HG03060 (cell line): ENCODE measurements at regions not wholly inside any gene's neighbourhood (a gene's known extent, or its start where the extent isn't known, plus 50 kb on each side); places are given as distances from the start of the nearest gene placed in this dataset.
"Not testable (repeated sequence)": the region's sequence is repeated elsewhere in the genome, so short reads cannot be mapped to it uniquely, and the experiment has no call there.

Experiments used
- ATAC-seq: cut with Tn5 transposase; IDR thresholded peaks from one replicate; pipeline ENCODE4 v1.9.1; 2021; ENCODE audit warnings: low read depth, moderate number of reproducible peaks; ENCODE audit not compliant: unreplicated experiment

DNA sequence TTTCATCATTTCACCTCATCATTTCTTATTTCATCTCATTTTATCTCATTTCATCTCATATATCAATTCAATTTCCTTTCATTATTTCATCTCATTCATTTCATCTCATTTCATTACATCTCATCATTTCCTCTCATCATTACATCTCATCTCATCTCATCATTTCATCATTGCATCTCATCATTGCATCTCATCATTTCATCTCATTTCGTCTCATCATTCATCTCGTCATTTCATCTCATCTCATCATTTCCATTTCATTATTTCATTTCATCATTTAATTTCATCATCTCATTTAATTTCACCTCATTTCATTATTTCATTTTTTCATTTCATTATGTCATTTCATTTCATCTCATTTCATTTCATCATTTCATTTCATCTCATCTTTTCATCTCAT, 168.5 kb upstream of the FAM72C start:
- not testable (repeated sequence) for ATAC-seq

DNA sequence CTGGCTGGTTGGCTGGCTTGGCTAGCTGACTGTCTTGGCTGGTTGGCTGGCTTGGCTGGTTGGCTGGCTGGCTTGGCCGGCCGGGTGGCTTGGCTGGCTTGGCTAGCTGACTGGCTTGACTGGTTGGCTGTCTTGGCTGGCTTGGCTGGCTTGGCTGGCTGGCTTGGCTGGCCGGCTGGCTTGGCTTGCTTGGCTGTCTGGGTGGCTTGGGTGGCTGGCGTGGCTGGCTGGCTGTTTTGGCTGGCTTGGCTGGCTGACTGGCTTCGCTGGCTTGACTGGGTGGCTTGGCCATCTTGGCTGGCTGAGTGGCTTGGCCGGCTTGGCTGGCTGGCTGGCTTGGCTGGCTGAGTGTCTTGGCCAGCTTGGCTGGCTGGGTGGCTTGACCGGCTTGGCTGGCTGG, 133.2 kb upstream of the FAM72C start:
- ATAC-seq = not testable (repeated sequence)

DNA sequence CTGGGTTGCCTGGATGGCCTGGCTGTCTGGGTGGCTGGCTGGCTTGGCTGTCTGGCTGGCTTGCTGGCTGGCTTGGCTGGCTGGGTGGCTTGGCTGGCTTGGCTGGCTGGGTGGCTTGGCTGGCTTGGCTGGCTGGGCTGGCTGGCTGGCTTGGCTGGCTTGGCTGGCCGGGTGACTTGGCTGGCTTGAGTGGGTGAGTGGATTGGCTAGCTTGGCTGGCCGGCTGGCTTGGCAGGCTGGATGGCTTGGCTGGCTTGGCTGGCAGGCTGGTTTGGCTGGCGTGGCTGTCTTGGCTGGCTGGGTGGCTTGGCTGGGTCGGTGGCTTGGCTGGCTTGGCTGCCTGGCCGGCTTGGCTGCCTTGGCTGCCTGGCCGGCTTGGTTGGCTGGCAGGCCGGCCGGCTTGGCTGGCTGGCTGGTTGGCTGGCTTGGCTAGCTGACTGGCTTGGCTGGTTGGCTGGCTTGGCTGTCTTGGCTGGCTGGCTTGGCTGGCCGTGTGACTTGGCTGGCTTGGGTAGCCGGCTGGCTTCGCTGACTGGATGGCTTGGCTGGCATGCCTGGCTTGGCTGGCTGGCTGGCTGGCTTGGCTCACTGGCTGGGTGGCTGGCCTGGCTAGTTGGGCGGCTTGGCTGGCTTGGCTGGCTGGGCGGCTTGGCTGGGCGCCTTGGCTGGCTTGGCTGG, 132.4 kb upstream of the FAM72C start:
- not testable (repeated sequence) for ATAC-seq

DNA sequence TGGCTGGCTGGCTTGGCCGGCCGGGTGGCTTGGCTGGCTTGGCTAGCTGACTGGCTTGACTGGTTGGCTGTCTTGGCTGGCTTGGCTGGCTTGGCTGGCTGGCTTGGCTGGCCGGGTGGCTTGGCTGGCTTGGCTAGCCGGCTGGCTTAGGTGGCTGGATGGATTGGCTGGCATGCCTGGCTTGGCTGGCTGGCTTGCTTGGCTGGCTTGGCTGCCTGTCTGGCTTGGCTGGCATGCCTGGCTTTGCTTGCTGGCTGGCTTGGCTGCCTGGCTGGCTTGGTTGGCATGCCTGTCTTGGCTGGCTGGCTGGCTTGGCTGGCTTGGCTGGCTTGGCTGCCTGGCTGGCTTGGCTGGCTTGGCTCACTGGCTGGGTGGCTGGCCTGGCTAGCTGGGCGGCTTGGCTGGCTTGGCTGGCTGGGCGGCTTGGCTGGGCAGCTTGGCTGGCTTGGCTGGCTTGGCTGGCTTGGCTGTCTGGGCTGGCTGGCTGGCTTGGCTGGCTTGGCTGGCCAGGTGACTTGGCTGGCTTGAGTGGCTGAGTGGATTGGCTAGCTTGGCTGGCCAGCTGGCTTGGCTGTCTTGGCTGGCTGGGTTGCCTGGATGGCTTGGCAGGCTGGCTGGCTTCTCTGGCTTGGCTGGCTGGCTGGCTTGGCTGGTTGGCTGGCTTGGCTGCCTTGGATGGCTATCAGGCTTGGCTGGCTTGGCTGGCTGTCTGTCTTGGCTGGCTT, 131.5 kb upstream of the FAM72C start:
- ATAC-seq = not testable (repeated sequence)

DNA sequence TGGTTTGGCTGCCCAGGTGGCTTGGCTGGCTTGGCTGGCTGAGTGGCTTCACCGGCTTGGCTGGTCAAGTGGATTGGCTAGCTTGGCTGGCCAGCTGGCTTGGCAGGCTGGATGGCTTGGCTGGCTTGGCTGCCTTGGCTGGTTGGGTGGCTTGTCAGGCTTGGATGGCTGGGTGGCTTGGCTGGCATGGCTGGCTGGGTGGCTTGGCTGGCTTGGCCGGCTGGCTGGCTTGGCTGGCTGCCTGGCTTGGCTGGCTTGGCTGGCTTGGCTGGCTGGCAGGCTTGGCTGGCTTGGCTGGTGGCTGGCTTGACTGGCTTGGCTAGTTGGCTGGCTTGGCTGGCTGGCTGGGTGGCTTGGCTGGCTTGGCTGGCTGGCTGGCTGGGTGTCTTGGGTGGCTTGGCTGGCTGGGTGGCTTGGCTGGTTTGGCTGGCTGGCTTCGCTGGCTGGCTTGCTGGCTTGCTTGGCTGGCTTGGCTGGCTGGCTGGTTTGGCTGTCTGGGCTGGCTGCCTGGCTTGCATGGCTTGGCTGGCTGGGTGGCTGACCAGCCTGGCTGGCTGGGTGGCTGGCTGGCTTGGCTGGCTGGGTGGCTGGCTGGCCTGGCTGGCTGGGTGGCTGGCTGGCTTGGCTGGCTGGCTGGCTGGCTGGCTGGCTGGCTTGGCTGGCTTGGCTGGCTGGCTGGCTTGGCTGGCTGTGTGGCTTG, 130.4 kb upstream of the FAM72C start:
- not testable (repeated sequence) for ATAC-seq

DNA sequence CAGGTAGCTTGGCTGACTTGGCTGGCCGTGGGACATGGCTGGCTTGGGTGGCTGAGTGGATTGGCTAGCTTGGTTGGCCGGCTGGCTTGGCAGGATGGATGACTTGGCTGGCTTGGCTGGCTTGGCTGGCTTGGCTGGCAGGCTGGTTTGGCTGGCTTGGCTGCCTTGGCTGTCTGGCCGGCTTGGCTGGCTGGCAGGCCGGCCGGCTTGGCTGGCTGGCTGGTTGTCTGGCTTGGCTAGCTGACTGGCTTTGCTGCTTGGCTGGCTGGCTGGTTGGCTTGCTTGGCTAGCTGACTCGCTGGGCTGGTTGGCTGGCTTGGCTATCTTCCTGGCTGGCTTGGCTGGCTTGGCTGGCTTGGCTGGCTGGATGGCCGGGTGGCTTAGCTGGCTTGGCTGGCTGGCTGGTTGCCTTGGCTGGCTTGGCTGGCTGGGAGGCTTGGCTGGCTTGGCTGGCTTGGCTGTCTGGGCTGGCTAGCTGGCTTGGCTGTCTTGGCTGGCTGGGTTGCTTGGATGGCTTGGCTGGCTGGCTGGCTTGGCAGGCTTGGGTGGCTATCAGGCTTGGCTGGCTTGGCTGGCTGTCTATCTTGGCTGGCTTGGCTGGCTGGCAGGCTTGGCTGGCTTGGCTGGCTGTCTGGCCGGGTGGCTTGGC, 129.7 kb upstream of the FAM72C start:
- no peak for ATAC-seq

DNA sequence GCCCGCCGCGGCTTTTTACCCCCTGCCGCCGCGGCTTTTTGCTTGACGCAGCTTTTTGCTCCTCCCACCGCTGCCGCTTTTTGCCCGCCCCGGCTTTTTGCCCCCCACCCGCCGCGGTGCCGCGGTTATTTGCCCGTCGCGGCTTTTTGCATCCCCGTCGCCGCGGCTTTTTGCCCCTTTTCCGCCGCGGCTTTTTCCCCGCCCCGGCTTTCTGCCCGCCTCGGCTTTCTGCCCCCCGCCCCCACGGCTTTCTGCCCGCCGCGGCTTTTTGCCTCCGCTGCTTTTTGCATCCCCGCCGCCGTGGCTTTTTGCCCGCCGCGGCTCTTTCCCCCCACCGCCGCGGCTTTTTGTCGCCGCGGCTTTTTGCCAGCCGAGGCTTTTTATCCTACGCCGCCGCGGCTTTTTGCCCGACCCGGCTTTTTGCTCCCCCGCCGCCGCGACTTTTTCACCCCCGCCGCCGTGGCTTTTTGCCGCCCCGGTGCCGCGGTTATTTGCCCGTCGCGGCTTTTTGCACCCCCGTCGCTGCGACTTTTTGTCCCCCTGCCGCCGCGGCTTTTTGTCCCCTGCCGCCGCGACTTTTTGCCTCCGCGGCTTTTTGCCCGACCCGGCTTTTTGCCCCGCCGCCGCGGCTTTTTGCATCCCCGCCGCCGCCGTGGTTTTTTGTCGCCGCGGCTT, 105.5 kb upstream of the FAM72C start:
- ATAC-seq = not testable (repeated sequence)

DNA sequence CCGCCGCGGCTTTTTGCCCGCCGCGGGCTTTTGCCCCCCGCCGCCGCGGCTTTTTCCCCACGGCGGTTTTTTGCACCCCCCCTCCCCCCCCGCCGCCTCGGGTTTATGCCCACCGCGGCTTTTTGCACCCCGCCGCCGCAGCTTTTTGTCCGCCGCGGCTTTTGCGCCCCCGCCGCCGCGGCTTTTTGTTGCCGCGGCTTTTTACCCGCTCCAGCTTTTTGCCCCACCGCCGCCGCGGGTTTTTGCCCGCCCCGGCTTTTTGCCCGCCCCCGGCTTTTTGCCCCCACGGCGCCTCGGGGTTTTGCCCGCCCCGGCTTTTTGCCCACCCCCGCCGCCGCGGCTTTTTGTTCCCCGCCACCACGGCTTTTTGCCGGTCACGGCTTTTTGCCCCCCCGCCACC, 104.9 kb upstream of the FAM72C start:
- ATAC-seq = not testable (repeated sequence)

DNA sequence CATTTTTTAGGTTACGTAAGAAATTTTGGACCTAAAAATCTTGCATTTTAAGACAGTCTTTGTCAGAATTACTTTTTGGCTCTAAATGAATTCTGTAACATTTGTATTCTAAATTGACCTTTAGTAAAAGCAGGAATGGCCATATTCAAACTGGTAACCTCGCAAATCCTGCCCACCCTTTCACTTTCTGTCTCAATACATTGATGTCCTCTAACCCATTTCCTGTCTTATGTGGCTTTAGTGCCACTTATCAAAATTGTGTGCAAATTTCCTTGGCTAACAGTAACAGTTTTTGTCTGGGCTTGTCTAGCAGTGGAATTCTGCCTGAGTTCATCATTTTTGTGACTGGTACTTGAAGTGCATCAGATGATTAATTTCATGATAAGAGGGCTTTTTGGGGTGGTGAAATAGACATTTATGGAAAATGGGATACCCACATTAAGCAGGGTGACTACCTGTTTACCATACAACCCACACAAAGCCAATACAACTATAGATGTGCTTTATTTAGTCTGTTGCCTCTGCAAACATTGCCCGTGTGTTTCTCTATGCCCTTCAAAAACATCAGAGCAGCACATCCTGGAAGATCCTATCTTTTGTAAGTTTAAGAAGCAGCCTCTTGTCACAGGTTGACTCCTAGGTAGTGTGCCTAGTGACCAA, 98.7 kb upstream of the FAM72C start:
- not testable (repeated sequence) for ATAC-seq

DNA sequence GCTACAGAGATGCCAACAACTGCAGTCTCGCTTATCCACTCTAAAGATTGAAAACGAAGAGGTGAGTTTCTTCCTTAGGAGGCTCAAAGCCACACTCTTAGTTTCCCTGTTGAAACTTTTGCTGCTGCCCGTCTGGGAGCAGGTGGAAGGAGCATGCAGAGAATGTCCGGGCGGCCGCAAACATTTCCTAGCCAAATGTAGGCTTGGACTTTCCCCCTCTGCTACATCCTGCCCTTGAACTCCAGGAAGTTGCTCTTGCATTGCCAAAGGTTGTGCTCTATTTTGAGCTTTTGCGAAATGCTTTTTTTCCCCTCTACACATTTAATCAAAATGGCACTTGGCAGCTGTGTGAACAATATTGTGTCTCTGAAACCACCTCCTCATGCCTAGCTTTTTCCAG, 95.3 kb upstream of the FAM72C start:
- ATAC-seq = not testable (repeated sequence)

DNA sequence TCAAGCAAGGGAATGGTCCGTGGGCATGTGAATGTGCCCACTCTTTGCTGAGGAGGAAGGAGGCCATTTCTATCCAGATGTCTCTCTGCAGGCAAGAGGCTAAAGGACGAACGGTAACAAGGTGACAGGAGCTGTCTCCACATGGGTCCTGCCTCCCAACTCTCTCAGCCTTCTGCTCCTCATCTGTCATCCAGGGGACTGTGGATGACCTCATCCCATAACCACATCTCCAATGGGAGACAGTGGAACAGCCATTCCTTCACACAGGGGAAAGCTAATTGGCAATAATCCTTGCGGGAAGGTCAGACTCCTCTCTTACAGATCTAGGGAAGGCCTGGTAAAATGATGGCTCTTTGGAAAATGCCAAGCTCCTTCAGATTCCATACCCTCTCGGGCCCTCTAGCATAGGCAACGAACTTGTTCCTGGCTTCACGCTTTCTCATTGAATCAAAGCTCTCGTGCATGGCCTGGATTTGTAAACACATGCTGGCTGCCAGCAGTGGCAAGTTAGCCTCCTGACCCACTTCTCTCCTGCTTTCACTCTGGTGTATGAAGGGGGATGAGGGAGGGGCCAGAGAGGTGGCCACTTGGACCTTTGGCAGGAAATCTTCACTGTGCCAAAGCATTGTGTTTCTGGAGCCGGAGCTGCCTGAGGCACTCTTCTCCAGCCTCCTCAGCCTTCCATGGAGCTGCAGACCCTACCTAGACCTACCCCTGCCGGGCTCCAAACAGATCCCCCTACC, 94.5 kb upstream of the FAM72C start:
- not testable (repeated sequence) for ATAC-seq

DNA sequence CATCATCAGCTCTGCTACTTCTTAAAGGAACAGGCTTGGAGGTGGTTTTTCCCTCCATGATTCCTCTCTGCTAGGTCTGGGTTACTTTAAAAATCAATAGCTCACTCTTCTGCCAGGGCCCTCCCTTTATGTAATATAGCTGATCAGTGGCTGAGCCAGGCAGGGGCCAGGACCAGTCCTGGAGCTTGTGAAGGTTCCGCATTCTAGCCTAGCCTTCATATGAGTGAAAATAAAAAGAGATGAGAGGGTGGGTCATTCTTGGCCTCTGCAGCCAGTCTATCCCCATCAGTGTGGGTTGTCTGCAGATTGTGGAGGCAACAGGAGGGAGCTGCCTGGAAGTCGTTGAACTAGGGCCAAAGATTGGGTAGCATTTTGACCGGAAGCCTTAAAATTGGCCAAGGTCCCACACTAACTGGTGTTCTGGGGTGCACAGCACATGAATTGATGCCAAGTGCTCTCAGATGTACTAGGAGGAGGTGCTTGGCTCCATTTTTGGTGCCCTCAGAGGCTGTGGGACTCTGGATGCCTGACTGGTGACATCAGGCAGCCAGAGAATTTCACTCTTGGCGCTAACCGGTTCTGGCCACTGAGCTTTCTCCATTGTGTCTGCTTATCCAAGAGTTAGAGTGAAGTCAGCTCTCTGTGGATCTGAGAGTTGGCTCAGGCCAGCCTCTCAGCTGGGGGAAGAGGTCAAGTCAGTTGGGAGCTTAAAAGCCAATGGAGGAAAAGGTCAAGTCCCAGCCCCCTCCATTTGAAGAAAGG, 93.7 kb upstream of the FAM72C start:
- not testable (repeated sequence) for ATAC-seq

DNA sequence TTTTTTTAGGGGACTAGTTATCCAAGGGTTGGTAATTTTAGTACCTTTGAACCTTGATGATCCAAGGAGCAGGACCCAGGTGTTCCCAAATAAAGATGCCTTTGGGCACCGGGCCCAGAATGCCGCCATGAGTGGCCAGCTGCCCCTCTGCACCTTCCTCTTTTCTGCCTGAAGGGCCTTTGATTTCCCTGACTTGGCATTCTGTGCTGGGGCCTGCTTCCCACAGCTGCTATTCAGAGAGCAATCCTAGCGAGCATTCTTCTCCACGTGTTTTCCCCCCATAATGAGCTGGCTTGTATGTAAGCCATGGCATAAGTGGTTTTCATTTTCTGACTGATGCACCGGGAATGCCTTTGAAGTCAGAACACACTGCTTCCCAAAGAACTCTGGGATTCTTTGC, 77.6 kb upstream of the FAM72C start:
- ATAC-seq = not testable (repeated sequence)

DNA sequence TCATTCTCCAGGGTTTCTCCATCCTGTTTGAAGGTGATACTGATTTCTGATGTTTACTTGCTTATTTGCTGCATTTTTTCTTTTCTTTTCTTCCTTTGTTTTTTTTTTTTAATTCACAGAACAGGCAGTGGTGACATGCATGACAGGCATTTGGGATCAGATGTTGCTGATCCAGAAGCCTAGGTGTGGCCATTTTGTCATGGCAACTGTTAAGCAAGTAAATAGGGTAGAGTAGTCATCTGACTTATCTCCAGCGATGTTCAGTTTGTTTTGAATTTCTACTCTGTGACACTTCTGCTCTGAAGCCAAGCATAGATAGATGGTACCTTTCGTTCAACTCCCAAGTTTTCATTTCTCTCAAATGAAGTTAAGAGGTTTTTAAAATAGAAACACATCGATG, 74.9 kb upstream of the FAM72C start:
- ATAC-seq = not testable (repeated sequence)

DNA sequence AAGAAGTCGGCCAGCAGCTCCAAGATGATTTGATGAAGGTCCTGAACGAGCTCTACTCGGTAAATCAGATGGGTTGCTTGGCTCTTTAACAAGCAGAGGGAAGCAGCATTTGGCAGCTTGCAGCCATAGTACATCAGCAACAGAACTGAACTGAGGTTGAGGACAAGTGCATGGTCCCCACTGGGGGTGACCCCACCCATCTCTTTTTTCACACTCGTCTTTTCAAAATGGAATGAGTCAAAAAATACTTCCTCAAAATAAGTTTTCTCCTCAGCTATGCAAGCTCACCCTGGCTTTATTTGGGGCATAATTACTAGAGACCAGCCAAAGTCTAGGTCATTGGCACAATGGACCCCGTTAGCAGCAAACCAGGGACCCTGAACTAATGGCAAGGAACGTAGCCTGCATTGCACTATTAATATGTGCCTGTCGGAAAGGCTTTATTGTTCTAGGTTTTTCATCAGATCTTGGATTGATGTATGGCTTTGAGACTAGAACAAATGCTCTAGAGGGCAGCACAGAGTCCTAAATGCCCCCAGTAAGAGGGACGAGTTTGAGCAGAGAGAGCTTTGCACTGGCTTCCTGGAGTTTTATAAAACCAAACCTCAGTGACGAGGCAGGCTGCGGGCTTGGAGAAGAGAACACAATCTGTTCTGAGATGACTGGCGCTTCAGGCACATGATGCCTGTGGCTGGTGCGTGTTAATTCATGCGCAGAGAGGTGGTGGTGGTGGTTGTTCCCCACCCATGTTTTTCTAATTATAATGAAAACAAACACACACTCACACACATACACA, 74.2 kb upstream of the FAM72C start:
- ATAC-seq = not testable (repeated sequence)

DNA sequence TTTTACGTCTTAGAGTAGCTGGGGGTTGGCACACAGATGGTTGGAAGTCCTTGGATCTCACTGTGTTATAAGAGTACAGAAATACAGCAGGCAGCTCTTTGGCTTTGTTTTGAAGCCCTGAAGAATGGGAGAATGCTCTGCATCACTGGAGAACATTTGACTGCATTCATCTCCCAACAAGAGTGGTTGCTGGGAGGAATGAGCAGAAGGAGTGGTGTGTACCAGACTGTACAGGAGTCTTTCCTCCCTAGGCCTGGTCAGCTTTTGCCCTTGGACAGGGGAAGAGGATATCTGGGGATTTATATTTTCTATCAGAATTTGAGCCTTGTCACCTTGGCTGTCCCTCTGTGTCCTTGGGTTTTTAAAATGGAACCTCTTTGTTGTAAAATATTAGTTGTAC, 70.5 kb upstream of the FAM72C start:
- not testable (repeated sequence) for ATAC-seq

DNA sequence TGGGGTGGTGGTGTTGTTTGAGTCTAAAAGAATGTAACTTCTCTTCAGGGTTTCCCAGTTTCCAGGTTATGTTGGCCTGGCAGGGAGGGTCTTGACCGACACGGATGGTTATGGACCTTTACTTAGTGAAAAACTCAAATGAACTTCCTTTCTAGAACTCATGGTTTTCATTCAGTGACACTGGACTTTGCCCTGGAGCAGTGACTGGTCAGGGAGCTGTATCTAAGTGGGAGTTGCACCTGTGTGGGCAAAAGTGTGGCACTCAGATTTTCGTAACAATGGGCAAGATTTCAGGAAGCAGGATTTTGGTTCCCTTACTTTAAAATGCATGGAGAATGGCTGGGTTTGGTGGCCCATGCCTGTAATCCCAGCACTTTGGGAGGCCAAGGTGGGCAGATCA, 68.5 kb upstream of the FAM72C start:
- not testable (repeated sequence) for ATAC-seq

DNA sequence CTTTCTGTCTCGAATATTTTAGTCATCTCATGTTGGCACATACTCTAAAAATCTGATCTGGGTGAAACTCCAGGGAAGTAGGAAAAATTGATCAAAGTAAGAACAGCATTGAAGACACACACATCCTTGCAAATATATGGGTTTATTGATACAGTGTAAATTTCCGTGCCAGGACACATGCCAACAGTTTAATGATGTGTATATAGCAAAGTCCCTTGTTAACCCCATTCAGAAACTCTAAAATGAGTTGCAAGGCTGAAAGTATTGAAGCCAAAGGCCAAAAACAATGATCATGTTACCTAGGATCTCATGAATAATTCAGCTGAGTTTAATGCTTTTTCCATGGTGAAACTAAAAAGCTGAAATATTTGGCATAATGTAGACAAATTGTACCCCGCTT, 62.3 kb upstream of the FAM72C start:
- ATAC-seq = not testable (repeated sequence)
